ENCODE measurements at regions not wholly inside any gene's neighbourhood (a gene's known extent, or its start where the extent isn't known, plus 50 kb on each side); places are given as distances from the start of the nearest gene placed in this dataset.

GRCh38 chr2:240213226-240213475 lies 72.7 kb upstream of the OTOS start:
- Mint-ChIP-seq H3K9me3 (no peaks in the 10 kb centered on the region), H3K36me3 (ENCODE audit: low read depth) (no peaks in the 10 kb centered on the region), H3K4me3 (no peak overlapping the region), H3K27ac (no peak overlapping the region), H3K4me1 (ENCODE audit: low read depth) (no peaks in the 10 kb centered on the region), H3K27me3 (no peaks in the 10 kb centered on the region)
- ChIA-PET POLR2A (no interaction called here), CTCF (no interaction called here)
- TF ChIP-seq CTCF (IDR thresholded peaks at IDR 0.05): no peak
- H3K27me3 ChIP-seq (ENCODE audit: control insufficient read depth in 1 of 2, insufficient read depth in 2 of 2, low read length in 2 of 2): peaks cover 0 to 6% of the 10 kb centered on the region in 2 experiments
- no peak overlapping the region for H3K27ac ChIP-seq (ENCODE audit: low read depth in 1 of 2, low read length in 2 of 2)
- no peak for ATAC-seq (ENCODE audit: poor library complexity)
- DNase-seq: peak in 1 of 14 experiments; percentile 25
- no peaks in the 10 kb centered on the region for H3K4me1 ChIP-seq (ENCODE audit: insufficient read depth, low read length)
- peaks cover 0 to 11% of the 10 kb centered on the region in 2 experiments for H3K9me3 ChIP-seq (ENCODE audit: control insufficient read depth in 1 of 2, insufficient read depth in 1 of 2, low read length in 2 of 2)
- no peaks in the 10 kb centered on the region for H3K36me3 ChIP-seq (ENCODE audit: insufficient read depth, low read length)
- intact Hi-C loops (cut with DNase I, micrococcal nuclease): no loop called here
- H3K4me3 ChIP-seq (ENCODE audit: low read length): no peak overlapping the region

GRCh38 chr2:240213476-240214421 lies 73.3 kb upstream of the OTOS start:
- H3K4me3 Mint-ChIP-seq: no peak overlapping the region
- no peaks in the 10 kb centered on the region for H3K36me3 Mint-ChIP-seq (ENCODE audit: low read depth)
- peaks cover 0 to 11% of the 10 kb centered on the region in 2 experiments for H3K9me3 ChIP-seq (ENCODE audit: control insufficient read depth in 1 of 2, insufficient read depth in 1 of 2, low read length in 2 of 2)
- peaks cover 0 to 6% of the 10 kb centered on the region in 2 experiments for H3K27me3 ChIP-seq (ENCODE audit: control insufficient read depth in 1 of 2, insufficient read depth in 2 of 2, low read length in 2 of 2)
- no peak overlapping the region for H3K4me3 ChIP-seq (ENCODE audit: low read length)
- no peaks in the 10 kb centered on the region for H3K4me1 ChIP-seq (ENCODE audit: insufficient read depth, low read length)
- POLR2A ChIA-PET: no interaction called here
- no peak overlapping the region for H3K27ac ChIP-seq (ENCODE audit: low read depth in 1 of 2, low read length in 2 of 2)
- no peaks in the 10 kb centered on the region for H3K4me1 Mint-ChIP-seq (ENCODE audit: low read depth)
- no peaks in the 10 kb centered on the region for H3K9me3 Mint-ChIP-seq
- intact Hi-C loops (cut with DNase I, micrococcal nuclease): no loop called here
- no peaks in the 10 kb centered on the region for H3K27me3 Mint-ChIP-seq
- CTCF ChIA-PET: no interaction called here
- DNase-seq: no peak
- no peak for TF ChIP-seq CTCF (IDR thresholded peaks at IDR 0.05)
- no peaks in the 10 kb centered on the region for H3K36me3 ChIP-seq (ENCODE audit: insufficient read depth, low read length)
- no peak overlapping the region for H3K27ac Mint-ChIP-seq
- ATAC-seq (ENCODE audit: poor library complexity): no peak

GRCh38 chr2:240214790-240215675 lies 74.6 kb upstream of the OTOS start:
- DNase-seq: peak in 1 of 14 experiments; percentile 24
- H3K9me3 Mint-ChIP-seq: no peaks in the 10 kb centered on the region
- H3K27ac ChIP-seq (ENCODE audit: low read depth in 1 of 2, low read length in 2 of 2): no peak overlapping the region
- H3K36me3 Mint-ChIP-seq (ENCODE audit: low read depth): no peaks in the 10 kb centered on the region
- no peak overlapping the region for H3K27ac Mint-ChIP-seq
- no peaks in the 10 kb centered on the region for H3K36me3 ChIP-seq (ENCODE audit: insufficient read depth, low read length)
- no peaks in the 10 kb centered on the region for H3K27me3 Mint-ChIP-seq
- peaks cover 0 to 11% of the 10 kb centered on the region in 2 experiments for H3K9me3 ChIP-seq (ENCODE audit: control insufficient read depth in 1 of 2, insufficient read depth in 1 of 2, low read length in 2 of 2)
- peaks cover 0 to 6% of the 10 kb centered on the region in 2 experiments for H3K27me3 ChIP-seq (ENCODE audit: control insufficient read depth in 1 of 2, insufficient read depth in 2 of 2, low read length in 2 of 2)
- no peaks in the 10 kb centered on the region for H3K4me1 Mint-ChIP-seq (ENCODE audit: low read depth)
- intact Hi-C loops (cut with DNase I, micrococcal nuclease): no loop called here
- no peaks in the 10 kb centered on the region for H3K4me1 ChIP-seq (ENCODE audit: insufficient read depth, low read length)
- H3K4me3 ChIP-seq (ENCODE audit: low read length): no peak overlapping the region
- TF ChIP-seq CTCF (IDR thresholded peaks at IDR 0.05): no peak
- CTCF ChIA-PET: no interaction called here
- H3K4me3 Mint-ChIP-seq: no peak overlapping the region
- POLR2A ChIA-PET: no interaction called here
- no peak for ATAC-seq (ENCODE audit: poor library complexity)

All from CD4-positive, alpha-beta T cell (primary cell).